ENCODE measurements at regions not wholly inside any gene's neighbourhood (a gene's known extent, or its start where the extent isn't known, plus 50 kb on each side); places are given as distances from the start of the nearest gene placed in this dataset.
"Not testable (repeated sequence)": the region's sequence is repeated elsewhere in the genome, so short reads cannot be mapped to it uniquely, and the experiment has no call there.

DNA sequence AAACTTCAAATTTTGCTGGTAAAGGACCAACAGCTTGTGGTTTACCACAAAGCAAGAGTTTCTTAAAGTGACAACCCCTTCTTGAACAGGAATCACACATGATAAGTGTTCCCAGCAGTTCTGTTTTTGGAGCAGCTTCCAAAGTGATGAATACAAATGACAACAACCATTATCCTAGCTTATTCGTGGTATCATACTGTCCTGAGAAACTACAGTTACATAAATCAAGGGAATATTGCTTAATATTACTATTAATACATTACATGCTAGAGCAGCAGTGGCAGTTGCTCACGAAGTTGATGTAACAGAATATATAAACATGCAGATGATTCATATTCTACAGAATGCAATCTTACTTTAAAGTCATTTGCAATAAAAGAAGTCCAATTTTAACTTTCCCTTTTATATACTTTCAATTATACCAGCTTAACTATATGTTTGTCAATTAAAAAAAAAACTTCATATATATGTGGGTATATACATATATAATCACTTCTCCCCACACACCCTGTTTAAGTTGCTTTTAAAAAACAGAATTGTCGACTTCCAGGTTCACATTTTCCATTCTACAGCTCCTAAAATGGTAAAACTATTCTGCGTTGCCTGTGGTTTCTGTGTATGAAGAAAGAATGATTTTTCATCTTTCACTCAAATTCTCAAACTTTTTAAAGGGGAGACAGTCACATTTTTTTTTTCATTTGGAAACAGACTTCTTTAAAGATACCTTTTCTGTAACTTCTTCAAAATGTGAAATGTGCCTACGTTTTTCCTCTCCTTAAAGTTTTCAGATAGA lies 713.6 kb downstream of the TDRD15 start:
- WGBS, 3 donors = 38 to 46% (median 45%) methylated on average over 5 of the region's 5 CpGs
- H3K4me1 ChIP-seq (ENCODE audit: insufficient read depth) = no peaks in the 10 kb centered on the region

DNA sequence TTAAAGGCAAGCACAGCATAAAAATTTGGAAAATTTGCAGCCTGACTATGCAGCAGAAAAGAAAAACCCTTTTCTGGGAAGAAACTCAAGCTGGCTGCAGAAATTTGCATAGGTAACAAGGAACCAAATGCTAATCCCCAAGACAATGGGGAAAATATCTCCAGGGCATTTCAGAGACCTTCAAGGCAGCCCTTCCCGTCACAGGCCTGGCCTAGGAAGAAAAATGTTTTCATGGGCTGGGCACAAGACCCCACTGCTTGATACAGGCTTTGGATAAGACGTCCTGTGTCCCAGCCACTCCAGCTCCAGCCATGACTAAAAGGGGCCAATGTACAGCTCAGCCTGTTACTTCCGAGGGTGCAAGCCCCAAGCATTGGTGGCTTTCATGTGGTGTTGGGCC lies 717.6 kb downstream of the TDRD15 start:
- Histone ChIP-seq H3K4me1 (ENCODE audit: insufficient read depth) (no peaks in the 10 kb centered on the region), H3K27me3 (no peaks in the 10 kb centered on the region), H3K36me3 (no peaks in the 10 kb centered on the region), H3K4me3 (no peak overlapping the region), H3K27ac (no peak overlapping the region), H3K9me3 (no peaks in the 10 kb centered on the region)
- 78 to 85% (median 78%) methylated on average over 3 of the region's 3 CpGs for WGBS, 3 donors
- TF ChIP-seq EP300 (IDR thresholded peaks at IDR 0.05) (no peak), POLR2A (IDR thresholded peaks at IDR 0.05) (no peak)
- TF ChIP-seq, protein P1, sequence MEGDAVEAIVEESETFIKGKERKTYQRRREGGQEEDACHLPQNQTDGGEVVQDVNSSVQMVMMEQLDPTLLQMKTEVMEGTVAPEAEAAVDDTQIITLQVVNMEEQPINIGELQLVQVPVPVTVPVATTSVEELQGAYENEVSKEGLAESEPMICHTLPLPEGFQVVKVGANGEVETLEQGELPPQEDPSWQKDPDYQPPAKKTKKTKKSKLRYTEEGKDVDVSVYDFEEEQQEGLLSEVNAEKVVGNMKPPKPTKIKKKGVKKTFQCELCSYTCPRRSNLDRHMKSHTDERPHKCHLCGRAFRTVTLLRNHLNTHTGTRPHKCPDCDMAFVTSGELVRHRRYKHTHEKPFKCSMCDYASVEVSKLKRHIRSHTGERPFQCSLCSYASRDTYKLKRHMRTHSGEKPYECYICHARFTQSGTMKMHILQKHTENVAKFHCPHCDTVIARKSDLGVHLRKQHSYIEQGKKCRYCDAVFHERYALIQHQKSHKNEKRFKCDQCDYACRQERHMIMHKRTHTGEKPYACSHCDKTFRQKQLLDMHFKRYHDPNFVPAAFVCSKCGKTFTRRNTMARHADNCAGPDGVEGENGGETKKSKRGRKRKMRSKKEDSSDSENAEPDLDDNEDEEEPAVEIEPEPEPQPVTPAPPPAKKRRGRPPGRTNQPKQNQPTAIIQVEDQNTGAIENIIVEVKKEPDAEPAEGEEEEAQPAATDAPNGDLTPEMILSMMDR (IDR thresholded peaks at IDR 0.05) = no peak
- no peak for DNase-seq
- intact Hi-C loops (cut with DNase I) = no loop called here

More for the DNA sequence above, 713.6 kb downstream of the TDRD15 start:
- Histone ChIP-seq H3K27me3 (no peaks in the 10 kb centered on the region), H3K4me3 (no peak overlapping the region), H3K9me3 (no peaks in the 10 kb centered on the region), H3K36me3 (no peaks in the 10 kb centered on the region), H3K27ac (no peak overlapping the region)
- TF ChIP-seq EP300 (IDR thresholded peaks at IDR 0.05) (no peak), POLR2A (IDR thresholded peaks at IDR 0.05) (no peak)
- intact Hi-C loops (cut with DNase I) = no loop called here
- no peak for DNase-seq

GRCh38 chr2:21850367-21850766 lies 726.6 kb downstream of the TDRD15 start:
- H3K9me3 ChIP-seq; H3K36me3 ChIP-seq; intact Hi-C loops (cut with DNase I); H3K27ac ChIP-seq; H3K27me3 ChIP-seq; DNase-seq; H3K4me1 ChIP-seq (ENCODE audit: insufficient read depth); H3K4me3 ChIP-seq: not testable (repeated sequence)
- WGBS, 3 donors = 53% methylated on average over 7 of the region's 7 CpGs

DNA sequence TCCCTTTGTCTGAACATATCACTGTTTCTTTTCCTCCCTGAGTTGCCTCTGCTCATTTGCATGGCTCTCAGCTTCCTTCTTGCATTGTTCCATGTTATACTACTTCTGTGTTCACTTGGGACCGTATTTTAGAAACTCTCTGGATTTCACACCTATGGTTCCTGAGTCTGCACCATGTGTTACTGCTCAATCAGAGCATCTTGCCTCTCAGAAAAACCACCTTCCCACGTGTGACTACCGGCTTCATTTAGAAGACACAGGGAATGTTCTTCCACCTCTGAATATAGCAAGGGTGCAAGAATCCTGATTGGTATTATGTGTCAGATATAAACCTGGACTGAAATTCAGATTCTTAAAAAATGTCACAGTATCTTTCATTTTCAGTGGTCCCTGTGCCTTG lies 731.2 kb downstream of the TDRD15 start:
- Histone ChIP-seq H3K9me3 (no peaks in the 10 kb centered on the region), H3K4me1 (ENCODE audit: insufficient read depth) (no peaks in the 10 kb centered on the region), H3K4me3 (no peak overlapping the region), H3K36me3 (no peaks in the 10 kb centered on the region), H3K27ac (no peak overlapping the region), H3K27me3 (no peaks in the 10 kb centered on the region)
- TF ChIP-seq EP300 (IDR thresholded peaks at IDR 0.05) = no peak
- TF ChIP-seq POLR2A (IDR thresholded peaks at IDR 0.05) = no peak
- TF ChIP-seq, protein P1 (IDR thresholded peaks at IDR 0.05) = no peak
- 81 to 83% (median 82%) methylated on average over 3 of the region's 3 CpGs for WGBS, 3 donors
- DNase-seq = no peak
- intact Hi-C loops (cut with DNase I) = no loop called here

GRCh38 chr2:21856708-21857107 lies 732.9 kb downstream of the TDRD15 start:
- 68 to 70% (median 70%) methylated on average over 3 of the region's 3 CpGs for WGBS, 3 donors
- no peaks in the 10 kb centered on the region for H3K4me1 ChIP-seq (ENCODE audit: insufficient read depth)
- no peaks in the 10 kb centered on the region for H3K27me3 ChIP-seq
- TF ChIP-seq EP300 (IDR thresholded peaks at IDR 0.05) (no peak), POLR2A (IDR thresholded peaks at IDR 0.05) (no peak)
- TF ChIP-seq, protein P1 (IDR thresholded peaks at IDR 0.05) = no peak
- DNase-seq = no peak
- no peaks in the 10 kb centered on the region for H3K36me3 ChIP-seq
- H3K27ac ChIP-seq = no peak overlapping the region
- no peak overlapping the region for H3K4me3 ChIP-seq
- H3K9me3 ChIP-seq = no peaks in the 10 kb centered on the region
- intact Hi-C loops (cut with DNase I) = no loop called here

All from ovary (tissue), 7 donors.